ENCODE measurements at regions not wholly inside any gene's neighbourhood (a gene's known extent, or its start where the extent isn't known, plus 50 kb on each side); places are given as distances from the start of the nearest gene placed in this dataset.

DNA sequence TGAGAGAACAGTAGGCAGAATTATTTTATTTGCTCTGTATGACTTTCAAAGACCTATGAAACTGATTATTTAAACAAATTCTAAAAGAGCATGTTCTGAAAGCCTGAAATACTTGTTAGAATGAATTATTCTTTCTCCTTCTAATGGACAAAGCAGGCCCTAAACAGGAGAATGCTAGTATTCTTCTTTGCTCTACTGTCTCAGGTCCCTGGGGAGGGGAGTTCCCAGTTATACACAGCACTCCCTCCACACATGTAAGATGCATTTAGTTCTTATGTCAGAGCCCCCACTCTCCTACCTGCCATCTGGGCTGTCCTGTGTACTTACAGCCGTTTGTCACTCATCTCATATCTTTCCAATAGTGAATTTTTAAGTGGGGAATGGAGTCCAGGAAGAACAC lies 633.5 kb upstream of the ANKRD30A start:
- H3K23ac ChIP-seq (ENCODE audit: insufficient read length), result no peak overlapping the region
- no peak for FAIRE-seq
- CTCF ChIA-PET (ENCODE audit: partially characterized antibody), result interaction anchor here (0.7 kb wide), 1 partner anchor 24 kb away, joined by 3 read pairs; no protein-coding TSS in a partner anchor

More for the DNA sequence above, 633.5 kb upstream of the ANKRD30A start:
- Histone ChIP-seq H2BK20ac (ENCODE audit: low read length) (no peak overlapping the region), H4K5ac (ENCODE audit: insufficient read length, low read depth, low read length) (no peak overlapping the region), H3K4me1 (replicated peaks in 1 of 4; ENCODE audit: control insufficient read depth in 3 of 4, insufficient read depth in 4 of 4, low read length in 3 of 4) (no peaks in the 10 kb centered on the region), H2BK12ac (ENCODE audit: low read depth, low read length) (no peak overlapping the region), H4K20me1 (replicated peaks in 1 of 2; ENCODE audit: control insufficient read depth in 1 of 2, insufficient read depth in 2 of 2, low read length in 2 of 2) (no peaks in the 10 kb centered on the region), H2AFZ (ENCODE audit: low read length) (no peak overlapping the region), H3K79me2 (ENCODE audit: control insufficient read depth in 1 of 2, insufficient read depth in 2 of 2, low read length in 2 of 2) (no peaks in the 10 kb centered on the region), H3K14ac (ENCODE audit: insufficient read length) (no peak overlapping the region), H3K27me3 (replicated peaks in 1 of 4; ENCODE audit: control insufficient read depth in 3 of 4, extremely low read depth in 1 of 4, insufficient read depth in 3 of 4, low read length in 3 of 4) (peaks cover 0 to 1% (median 0%) of the 10 kb centered on the region in 4 experiments; a peak in 1 of 7 replicates), H3K56ac (replicated peaks; ENCODE audit: insufficient read length, low read depth, low read length) (no peak overlapping the region), H3K79me1 (ENCODE audit: low read depth, low read length) (no peaks in the 10 kb centered on the region), H4K8ac (ENCODE audit: extremely low read depth, insufficient read depth, low read length) (no peak overlapping the region), H2BK120ac (replicated peaks; ENCODE audit: low read depth, low read length) (no peak overlapping the region), H3K9ac (replicated peaks in 1 of 4; ENCODE audit: extremely low read depth in 1 of 4, low read depth in 3 of 4, low read length in 3 of 4) (no peak overlapping the region), H3K36me3 (ENCODE audit: control insufficient read depth in 2 of 4, insufficient read depth in 4 of 4, low read length in 3 of 4) (no peaks in the 10 kb centered on the region), H3K4me3 (ENCODE audit: extremely low read depth in 1 of 4, insufficient read depth in 2 of 4, low read depth in 3 of 4, low read length in 4 of 4) (no peak overlapping the region), H3K4ac (replicated peaks; ENCODE audit: insufficient read length, low read depth, low read length) (no peak overlapping the region), H3K23me2 (ENCODE audit: low read depth, low read length) (no peaks in the 10 kb centered on the region), H3K27ac (ENCODE audit: low read depth, low read length) (no peak overlapping the region), H3K4me2 (ENCODE audit: insufficient read depth in 1 of 2, low read depth in 2 of 2, low read length in 2 of 2) (no peak overlapping the region), H2AK5ac (ENCODE audit: low read depth, low read length) (no peak overlapping the region), H2BK15ac (ENCODE audit: low read length) (no peak overlapping the region), H4K91ac (replicated peaks; ENCODE audit: insufficient read length, low read length) (no peak overlapping the region), H2BK5ac (ENCODE audit: low read depth, low read length) (no peak overlapping the region), H3K9me3 (ENCODE audit: insufficient read depth in 2 of 2, low read depth in 1 of 2, low read length in 1 of 2) (no peaks in the 10 kb centered on the region), H3K18ac (ENCODE audit: extremely low read depth, low read length) (no peak overlapping the region)
- POLR2A ChIA-PET (ENCODE audit: partially characterized antibody), result no interaction called here
- no peak for DNase-seq (ENCODE audit: low read depth in 1 of 2, low spot score in 2 of 2)
- 83% methylated on average over 1 of the region's 1 CpG; no CpG with 5 or more reads in 1 of the 2 experiments for WGBS, 2 experiments (ENCODE audit: extremely low coverage in 1 of 2, insufficient coverage in 1 of 2, insufficient read length in 1 of 2, insufficient replicate concordance in 2 of 2, low coverage in 1 of 2, low lambda C conversion rate in 2 of 2, missing lambda C conversion rate in 1 of 2)
- no peak for TF ChIP-seq BRCA1 (IDR thresholded peaks at IDR 0.05; ENCODE audit: low read depth, low read length)
- TF ChIP-seq YY1 (IDR thresholded peaks at IDR 0.05; ENCODE audit: low read depth, low read length), result no peak
- no peak for TF ChIP-seq RBBP5 (IDR thresholded peaks at IDR 0.05; ENCODE audit: borderline replicate concordance, low read depth, low read length)
- no peak for TF ChIP-seq SRF (IDR thresholded peaks at IDR 0.05; ENCODE audit: low read depth, low read length)
- no peak for TF ChIP-seq SP2 (IDR thresholded peaks at IDR 0.05; ENCODE audit: low read length)
- TF ChIP-seq HDAC6 (IDR thresholded peaks at IDR 0.05; ENCODE audit: low read depth, low read length), result no peak
- TF ChIP-seq ZNF274 (IDR thresholded peaks at IDR 0.05; ENCODE audit: borderline replicate concordance, extremely low read depth, low read length), result no peak
